ENCODE measurements at regions not wholly inside any gene's neighbourhood (a gene's known extent, or its start where the extent isn't known, plus 50 kb on each side); places are given as distances from the start of the nearest gene placed in this dataset.

- no peak for DNase-seq
- no peak overlapping the region for H3K27ac ChIP-seq
- H3K9me3 ChIP-seq (replicated peaks) = no peaks in the 10 kb centered on the region
- no peak overlapping the region for H3K4me3 ChIP-seq
- H3K4me1 ChIP-seq = no peaks in the 10 kb centered on the region
- no peaks in the 10 kb centered on the region for H3K36me3 ChIP-seq
- no peaks in the 10 kb centered on the region for H3K27me3 ChIP-seq
These were observed 50.5 kb upstream of the ADGRG2 start for GRCh38 chrX:19172741-19173140.

GRCh38 chrX:19174401-19175025 lies 52.2 kb upstream of the ADGRG2 start:
- H3K27me3 ChIP-seq = no peaks in the 10 kb centered on the region
- H3K9me3 ChIP-seq (replicated peaks) = no peaks in the 10 kb centered on the region
- H3K4me3 ChIP-seq = no peak overlapping the region
- DNase-seq = no peak
- no peak overlapping the region for H3K27ac ChIP-seq
- no peaks in the 10 kb centered on the region for H3K4me1 ChIP-seq
- H3K36me3 ChIP-seq = no peaks in the 10 kb centered on the region

GRCh38 chrX:19176901-19177630 lies 54.8 kb upstream of the ADGRG2 start:
- no peaks in the 10 kb centered on the region for H3K36me3 ChIP-seq
- DNase-seq = no peak
- H3K4me1 ChIP-seq = no peaks in the 10 kb centered on the region
- H3K27ac ChIP-seq = no peak overlapping the region
- H3K9me3 ChIP-seq (replicated peaks) = no peaks in the 10 kb centered on the region
- H3K4me3 ChIP-seq = no peak overlapping the region
- no peaks in the 10 kb centered on the region for H3K27me3 ChIP-seq

- no peaks in the 10 kb centered on the region for H3K4me1 ChIP-seq
- H3K9me3 ChIP-seq (replicated peaks) = no peaks in the 10 kb centered on the region
- H3K27ac ChIP-seq = no peak overlapping the region
- no peaks in the 10 kb centered on the region for H3K36me3 ChIP-seq
- H3K27me3 ChIP-seq = no peaks in the 10 kb centered on the region
- H3K4me3 ChIP-seq = no peak overlapping the region
- DNase-seq = no peak
These were observed 55.5 kb upstream of the ADGRG2 start for GRCh38 chrX:19177721-19178120.

GRCh38 chrX:19178402-19178801 lies 56.1 kb upstream of the ADGRG2 start:
- no peak for DNase-seq
- Histone ChIP-seq H3K4me1 (no peaks in the 10 kb centered on the region), H3K4me3 (no peak overlapping the region), H3K27me3 (no peaks in the 10 kb centered on the region), H3K36me3 (no peaks in the 10 kb centered on the region), H3K27ac (no peak overlapping the region), H3K9me3 (replicated peaks) (no peaks in the 10 kb centered on the region)

- H3K27me3 ChIP-seq = no peaks in the 10 kb centered on the region
- H3K4me1 ChIP-seq = no peaks in the 10 kb centered on the region
- no peak overlapping the region for H3K4me3 ChIP-seq
- no peaks in the 10 kb centered on the region for H3K36me3 ChIP-seq
- DNase-seq = no peak
- H3K9me3 ChIP-seq (replicated peaks) = no peaks in the 10 kb centered on the region
- no peak overlapping the region for H3K27ac ChIP-seq
These were observed 57.1 kb upstream of the ADGRG2 start for GRCh38 chrX:19179389-19179788.

GRCh38 chrX:19181345-19181744 lies 59.1 kb upstream of the ADGRG2 start:
- Histone ChIP-seq H3K4me3 (no peak overlapping the region), H3K36me3 (no peaks in the 10 kb centered on the region), H3K27me3 (no peaks in the 10 kb centered on the region), H3K9me3 (replicated peaks) (no peaks in the 10 kb centered on the region), H3K27ac (no peak overlapping the region), H3K4me1 (no peaks in the 10 kb centered on the region)
- no peak for DNase-seq

- H3K4me3 ChIP-seq = no peak overlapping the region
- H3K4me1 ChIP-seq = no peaks in the 10 kb centered on the region
- no peak for DNase-seq
- H3K36me3 ChIP-seq = no peaks in the 10 kb centered on the region
- H3K27ac ChIP-seq = no peak overlapping the region
- no peaks in the 10 kb centered on the region for H3K27me3 ChIP-seq
- H3K9me3 ChIP-seq (replicated peaks) = no peaks in the 10 kb centered on the region
These were observed 60.5 kb upstream of the ADGRG2 start for GRCh38 chrX:19182785-19183184.

- no peak overlapping the region for H3K27ac ChIP-seq
- no peaks in the 10 kb centered on the region for H3K27me3 ChIP-seq
- DNase-seq = no peak
- H3K4me1 ChIP-seq = no peaks in the 10 kb centered on the region
- H3K9me3 ChIP-seq (replicated peaks) = no peaks in the 10 kb centered on the region
- H3K4me3 ChIP-seq = no peak overlapping the region
- H3K36me3 ChIP-seq = no peaks in the 10 kb centered on the region
These were observed 61.7 kb upstream of the ADGRG2 start for GRCh38 chrX:19183761-19184477.

GRCh38 chrX:19188566-19188965 lies 66.3 kb upstream of the ADGRG2 start:
- H3K4me3 ChIP-seq = no peak overlapping the region
- H3K27me3 ChIP-seq = no peaks in the 10 kb centered on the region
- H3K27ac ChIP-seq = no peak overlapping the region
- DNase-seq = no peak
- H3K4me1 ChIP-seq = no peaks in the 10 kb centered on the region
- H3K36me3 ChIP-seq = no peaks in the 10 kb centered on the region
- H3K9me3 ChIP-seq (replicated peaks) = no peaks in the 10 kb centered on the region

- Histone ChIP-seq H3K4me3 (no peak overlapping the region), H3K9me3 (replicated peaks) (no peaks in the 10 kb centered on the region), H3K27ac (no peak overlapping the region), H3K36me3 (no peaks in the 10 kb centered on the region), H3K4me1 (no peaks in the 10 kb centered on the region), H3K27me3 (no peaks in the 10 kb centered on the region)
- no peak for DNase-seq
These were observed 68.6 kb upstream of the ADGRG2 start for GRCh38 chrX:19190902-19191301.

- Histone ChIP-seq H3K9me3 (replicated peaks) (no peaks in the 10 kb centered on the region), H3K27ac (no peak overlapping the region), H3K4me1 (no peaks in the 10 kb centered on the region), H3K36me3 (no peaks in the 10 kb centered on the region), H3K4me3 (no peak overlapping the region), H3K27me3 (no peaks in the 10 kb centered on the region)
- peak in 1 of 2 experiments; percentile 3 for DNase-seq
These were observed 71.3 kb upstream of the ADGRG2 start for GRCh38 chrX:19193565-19193964.

GRCh38 chrX:19194285-19195242 lies 72.3 kb upstream of the ADGRG2 start:
- Histone ChIP-seq H3K4me1 (no peaks in the 10 kb centered on the region), H3K9me3 (replicated peaks) (no peaks in the 10 kb centered on the region), H3K36me3 (no peaks in the 10 kb centered on the region), H3K27ac (no peak overlapping the region), H3K27me3 (no peaks in the 10 kb centered on the region), H3K4me3 (no peak overlapping the region)
- no peak for DNase-seq

GRCh38 chrX:19195243-19195610 lies 73.0 kb upstream of the ADGRG2 start:
- no peaks in the 10 kb centered on the region for H3K27me3 ChIP-seq
- no peak for DNase-seq
- H3K36me3 ChIP-seq = no peaks in the 10 kb centered on the region
- H3K9me3 ChIP-seq (replicated peaks) = no peaks in the 10 kb centered on the region
- no peak overlapping the region for H3K4me3 ChIP-seq
- no peaks in the 10 kb centered on the region for H3K4me1 ChIP-seq
- no peak overlapping the region for H3K27ac ChIP-seq

GRCh38 chrX:19198473-19198872 lies 76.2 kb upstream of the ADGRG2 start:
- no peak overlapping the region for H3K4me3 ChIP-seq
- DNase-seq = no peak

More at GRCh38 chrX:19198473-19198872, 76.2 kb upstream of the ADGRG2 start:
- no peaks in the 10 kb centered on the region for H3K4me1 ChIP-seq
- H3K9me3 ChIP-seq (replicated peaks) = no peaks in the 10 kb centered on the region
- H3K27me3 ChIP-seq = no peaks in the 10 kb centered on the region
- no peak overlapping the region for H3K27ac ChIP-seq
- H3K36me3 ChIP-seq = no peaks in the 10 kb centered on the region
